Fibroblast of lung (primary cell): ENCODE measurements at regions not wholly inside any gene's neighbourhood (a gene's known extent, or its start where the extent isn't known, plus 50 kb on each side); places are given as distances from the start of the nearest gene placed in this dataset.

Experiments used
- DNase-seq, 2 donors: peaks; one replicate each; pipeline versions ENCODE4 v3.0.0 to v3.0.0-alpha.2; 2010; ENCODE audit warnings: low read depth in 2 of 2
- H2AFZ ChIP-seq: 2 replicates; pipeline ENCODE4 v1.5.1; 2012; ENCODE audit warnings: low read length, control low read depth, inconsistent platforms
- H3K27ac ChIP-seq: 2 replicates; pipeline ENCODE4 v1.5.1; 2011; ENCODE audit warnings: low read length, control low read depth; ENCODE audit not compliant: insufficient read depth
- H3K27me3 ChIP-seq: 2 replicates; pipeline ENCODE4 v1.5.1; 2011; ENCODE audit warnings: mild to moderate bottlenecking, low read length; ENCODE audit not compliant: control insufficient read depth, insufficient read depth
- H3K36me3 ChIP-seq: 2 replicates; pipeline ENCODE4 v1.5.1; 2011; ENCODE audit warnings: low read length; ENCODE audit not compliant: control insufficient read depth, insufficient read depth
- H3K4me1 ChIP-seq: 2 replicates; pipeline ENCODE4 v1.5.1; 2011; ENCODE audit warnings: low read length; ENCODE audit not compliant: control insufficient read depth, insufficient read depth; ENCODE audit errors: extremely low read depth
- H3K4me2 ChIP-seq: 2 replicates; pipeline ENCODE4 v1.5.1; 2011; ENCODE audit warnings: low read length, control low read depth; ENCODE audit not compliant: insufficient read depth; ENCODE audit errors: extremely low read depth
- H3K4me3 ChIP-seq, 4 experiments: fragments of 200-600 bp in 1 of 4; sonication (generic) in 1 of 4; replicated peaks in 1 of 4; 2 replicates each; pipeline ENCODE4 v1.5.1; 2011 to 2016; ENCODE audit warnings: low read length in 4 of 4, low read depth in 3 of 4, mild to moderate bottlenecking in 3 of 4, control low read depth in 2 of 4, inconsistent platforms in 1 of 4, mixed read lengths in 1 of 4; ENCODE audit not compliant: insufficient read depth in 1 of 4; ENCODE audit errors: control extremely low read depth in 1 of 4
- H3K79me2 ChIP-seq: 2 replicates; pipeline ENCODE4 v1.5.1; 2012; ENCODE audit warnings: mild to moderate bottlenecking, low read length, inconsistent platforms; ENCODE audit not compliant: control insufficient read depth, insufficient read depth
- H3K9ac ChIP-seq: 2 replicates; pipeline ENCODE4 v1.5.1; 2011; ENCODE audit warnings: mild to moderate bottlenecking, low read length, control low read depth; ENCODE audit not compliant: insufficient read depth
- H3K9me3 ChIP-seq: 2 replicates; pipeline ENCODE4 v1.5.1; 2012; ENCODE audit warnings: low read depth, low read length; ENCODE audit not compliant: control insufficient read depth, insufficient read depth
- H4K20me1 ChIP-seq: 2 replicates; pipeline ENCODE4 v1.5.1; 2011; ENCODE audit warnings: low read length; ENCODE audit not compliant: control insufficient read depth, insufficient read depth; ENCODE audit errors: extremely low read depth
- CTCF ChIP-seq, 2 donors: IDR thresholded peaks in 1 of 2; conservative IDR thresholded peaks in 1 of 2; 1 replicate in 1 of 2; 2 replicates in 1 of 2; pipeline ENCODE4 v1.5.1; 2011 to 2012; ENCODE audit warnings: low read length in 2 of 2, control low read depth in 1 of 2, inconsistent platforms in 1 of 2, low read depth in 1 of 2, mild to moderate bottlenecking in 1 of 2
- EZH2 ChIP-seq: IDR thresholded peaks from 2 replicates; pipeline ENCODE4 v1.5.1; 2012; ENCODE audit warnings: low read length, control low read depth, mild to moderate bottlenecking; ENCODE audit errors: missing control alignments

DNA sequence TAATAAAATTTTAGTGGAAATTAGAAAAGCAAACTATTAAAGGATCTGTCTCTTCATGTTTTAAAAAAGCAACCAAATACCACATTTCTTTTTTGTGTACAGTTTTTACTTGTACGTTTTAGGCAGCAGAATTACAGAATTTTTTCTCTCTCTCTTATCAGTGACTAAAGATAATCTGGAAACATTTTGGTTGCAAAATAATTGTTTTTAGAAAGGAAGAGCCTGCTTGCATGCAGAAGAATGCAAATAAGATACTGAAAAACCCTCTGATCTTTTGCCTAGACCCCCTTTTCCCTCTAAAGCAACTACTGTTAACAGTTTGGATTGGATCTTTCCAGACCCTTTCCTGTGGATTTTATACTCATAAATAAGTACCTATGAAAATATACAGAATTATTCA is 75.9 kb upstream of the SGCD start:
- no peak for DNase-seq
- no peaks in the 10 kb centered on the region for H4K20me1 ChIP-seq
- H3K79me2 ChIP-seq, result no peaks in the 10 kb centered on the region
- H3K27ac ChIP-seq, result no peak overlapping the region
- H3K4me3 ChIP-seq, result no peak overlapping the region
- H3K9ac ChIP-seq, result no peak overlapping the region
- H3K27me3 ChIP-seq, result no peaks in the 10 kb centered on the region
- no peaks in the 10 kb centered on the region for H3K36me3 ChIP-seq
- H3K4me1 ChIP-seq, result no peaks in the 10 kb centered on the region
- H2AFZ ChIP-seq, result no peak overlapping the region
- TF ChIP-seq CTCF (conservative IDR thresholded peaks at IDR 0.05 in 1 of 2, IDR thresholded peaks at IDR 0.05 in 1 of 2; ENCODE audit: low read depth in 1 of 2, low read length in 2 of 2), result no peak
- no peak for TF ChIP-seq EZH2
- no peaks in the 10 kb centered on the region for H3K9me3 ChIP-seq
- no peak overlapping the region for H3K4me2 ChIP-seq

- H3K9me3 ChIP-seq, result no peaks in the 10 kb centered on the region
- no peaks in the 10 kb centered on the region for H4K20me1 ChIP-seq
- no peak overlapping the region for H2AFZ ChIP-seq
- H3K27me3 ChIP-seq, result no peaks in the 10 kb centered on the region
- no peak overlapping the region for H3K4me3 ChIP-seq
- H3K79me2 ChIP-seq, result no peaks in the 10 kb centered on the region
- H3K4me1 ChIP-seq, result no peaks in the 10 kb centered on the region
- no peak overlapping the region for H3K9ac ChIP-seq
- no peak overlapping the region for H3K27ac ChIP-seq
- DNase-seq, result no peak
- H3K4me2 ChIP-seq, result no peak overlapping the region
- no peaks in the 10 kb centered on the region for H3K36me3 ChIP-seq
- TF ChIP-seq CTCF (conservative IDR thresholded peaks at IDR 0.05 in 1 of 2, IDR thresholded peaks at IDR 0.05 in 1 of 2; ENCODE audit: low read depth in 1 of 2, low read length in 2 of 2) (no peak), EZH2 (no peak)
Measured at GRCh38 chr5:156253130-156253529, 73.8 kb upstream of the SGCD start.

GRCh38 chr5:156254196-156254595 is 72.8 kb upstream of the SGCD start:
- Histone ChIP-seq H3K4me3 (no peak overlapping the region), H3K4me2 (no peak overlapping the region), H3K4me1 (no peaks in the 10 kb centered on the region), H3K9me3 (no peaks in the 10 kb centered on the region), H3K27ac (no peak overlapping the region), H3K9ac (no peak overlapping the region), H3K79me2 (no peaks in the 10 kb centered on the region), H3K27me3 (no peaks in the 10 kb centered on the region), H2AFZ (no peak overlapping the region), H4K20me1 (no peaks in the 10 kb centered on the region), H3K36me3 (no peaks in the 10 kb centered on the region)
- TF ChIP-seq CTCF (conservative IDR thresholded peaks at IDR 0.05 in 1 of 2, IDR thresholded peaks at IDR 0.05 in 1 of 2; ENCODE audit: low read depth in 1 of 2, low read length in 2 of 2) (no peak), EZH2 (no peak)
- DNase-seq, result no peak
